HG03520 (cell line): ENCODE measurements at regions not wholly inside any gene's neighbourhood (a gene's known extent, or its start where the extent isn't known, plus 50 kb on each side); places are given as distances from the start of the nearest gene placed in this dataset.

Source experiments
- ATAC-seq: cut with Tn5 transposase; IDR thresholded peaks from one replicate; pipeline ENCODE4 v1.9.1; 2021; ENCODE audit warnings: mild to moderate bottlenecking, moderate library complexity; ENCODE audit not compliant: unreplicated experiment

GRCh38 chr2:14358339-14358738 lies 274.2 kb upstream of the LRATD1 start:
- no peak for ATAC-seq

GRCh38 chr2:14358774-14359173 lies 273.7 kb upstream of the LRATD1 start:
- no peak for ATAC-seq

- ATAC-seq: no peak
These were observed 269.4 kb upstream of the LRATD1 start for GRCh38 chr2:14363137-14363536.

GRCh38 chr2:14363976-14364375 lies 268.5 kb upstream of the LRATD1 start:
- no peak for ATAC-seq

- no peak for ATAC-seq
These were observed 268.0 kb upstream of the LRATD1 start for GRCh38 chr2:14364471-14364870.

- no peak for ATAC-seq
These were observed 247.5 kb upstream of the LRATD1 start for GRCh38 chr2:14385043-14385442.

GRCh38 chr2:14387332-14387731 lies 245.2 kb upstream of the LRATD1 start:
- no peak for ATAC-seq

- ATAC-seq: no peak
These were observed 243.8 kb upstream of the LRATD1 start for GRCh38 chr2:14388724-14389123.

- no peak for ATAC-seq
These were observed 235.9 kb upstream of the LRATD1 start for GRCh38 chr2:14396533-14397083.

- ATAC-seq: no peak
These were observed 233.9 kb upstream of the LRATD1 start for GRCh38 chr2:14398641-14399040.

GRCh38 chr2:14401873-14402272 lies 230.6 kb upstream of the LRATD1 start:
- ATAC-seq: no peak

GRCh38 chr2:14408695-14409094 lies 223.8 kb upstream of the LRATD1 start:
- no peak for ATAC-seq

GRCh38 chr2:14417551-14417950 lies 215.0 kb upstream of the LRATD1 start:
- ATAC-seq: no peak

- no peak for ATAC-seq
These were observed 214.4 kb upstream of the LRATD1 start for GRCh38 chr2:14418115-14418514.

GRCh38 chr2:14420851-14421250 lies 211.7 kb upstream of the LRATD1 start:
- ATAC-seq: no peak

GRCh38 chr2:14422426-14422825 lies 210.1 kb upstream of the LRATD1 start:
- ATAC-seq: no peak

GRCh38 chr2:14423145-14423906 lies 209.2 kb upstream of the LRATD1 start:
- ATAC-seq: no peak

- peak; percentile 73 for ATAC-seq
These were observed 207.8 kb upstream of the LRATD1 start for GRCh38 chr2:14424478-14425390.

- no peak for ATAC-seq
These were observed 206.6 kb upstream of the LRATD1 start for GRCh38 chr2:14425869-14426268.

- no peak for ATAC-seq
These were observed 204.5 kb upstream of the LRATD1 start for GRCh38 chr2:14428056-14428455.

GRCh38 chr2:14433946-14434495 lies 198.5 kb upstream of the LRATD1 start:
- ATAC-seq: no peak
